Transverse colon (tissue), 4 donors: ENCODE measurements at regions not wholly inside any gene's neighbourhood (a gene's known extent, or its start where the extent isn't known, plus 50 kb on each side); places are given as distances from the start of the nearest gene placed in this dataset.

Source experiments
- POLR2AphosphoS5 ChIP-seq, 3 donors: sonication (generic); formaldehyde crosslinking; IDR thresholded peaks; one replicate each; pipeline ENCODE4 v1.6.1; 2016; ENCODE audit warnings: antibody characterized with exemption in 3 of 3
- TF ChIP-seq, protein P1 (sequence below), 5 experiments: fragments of 200-600 bp in 3 of 5; fragments of 450-650 bp in 2 of 5; sonication (generic) in 3 of 5; IDR thresholded peaks; 1 replicate in 2 of 5; 2 replicates in 3 of 5; pipeline ENCODE4 v1.5.1; 2016 to 2017; ENCODE audit warnings: antibody characterized with exemption in 5 of 5, inconsistent platforms in 3 of 5, mild to moderate bottlenecking in 2 of 5, moderate library complexity in 1 of 5

DNA sequence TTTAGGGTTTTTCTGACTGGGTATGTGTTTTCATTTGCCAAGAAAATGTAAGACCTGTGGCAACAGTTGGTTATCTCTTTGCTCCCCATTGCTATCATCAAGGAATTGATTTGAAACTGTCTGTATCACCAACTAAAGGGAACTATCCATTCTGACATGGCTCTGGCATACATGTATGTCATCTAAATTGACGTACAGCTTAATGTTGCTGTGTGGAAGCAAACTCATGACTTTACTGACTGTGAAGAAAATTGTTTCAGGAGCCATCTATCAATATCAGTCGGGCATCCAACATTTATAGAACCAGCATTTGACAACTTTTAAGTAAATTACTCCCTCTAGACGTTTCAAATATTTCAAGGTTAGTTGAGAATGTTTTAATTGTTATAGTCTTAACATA, 555.8 kb upstream of the EPHA7 start:
- TF ChIP-seq, protein P1, sequence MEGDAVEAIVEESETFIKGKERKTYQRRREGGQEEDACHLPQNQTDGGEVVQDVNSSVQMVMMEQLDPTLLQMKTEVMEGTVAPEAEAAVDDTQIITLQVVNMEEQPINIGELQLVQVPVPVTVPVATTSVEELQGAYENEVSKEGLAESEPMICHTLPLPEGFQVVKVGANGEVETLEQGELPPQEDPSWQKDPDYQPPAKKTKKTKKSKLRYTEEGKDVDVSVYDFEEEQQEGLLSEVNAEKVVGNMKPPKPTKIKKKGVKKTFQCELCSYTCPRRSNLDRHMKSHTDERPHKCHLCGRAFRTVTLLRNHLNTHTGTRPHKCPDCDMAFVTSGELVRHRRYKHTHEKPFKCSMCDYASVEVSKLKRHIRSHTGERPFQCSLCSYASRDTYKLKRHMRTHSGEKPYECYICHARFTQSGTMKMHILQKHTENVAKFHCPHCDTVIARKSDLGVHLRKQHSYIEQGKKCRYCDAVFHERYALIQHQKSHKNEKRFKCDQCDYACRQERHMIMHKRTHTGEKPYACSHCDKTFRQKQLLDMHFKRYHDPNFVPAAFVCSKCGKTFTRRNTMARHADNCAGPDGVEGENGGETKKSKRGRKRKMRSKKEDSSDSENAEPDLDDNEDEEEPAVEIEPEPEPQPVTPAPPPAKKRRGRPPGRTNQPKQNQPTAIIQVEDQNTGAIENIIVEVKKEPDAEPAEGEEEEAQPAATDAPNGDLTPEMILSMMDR (IDR thresholded peaks at IDR 0.05) = no peak
- no peak for TF ChIP-seq POLR2AphosphoS5 (IDR thresholded peaks at IDR 0.05)
